ENCODE measurements at regions not wholly inside any gene's neighbourhood (a gene's known extent, or its start where the extent isn't known, plus 50 kb on each side); places are given as distances from the start of the nearest gene placed in this dataset.
"Not testable (repeated sequence)": the region's sequence is repeated elsewhere in the genome, so short reads cannot be mapped to it uniquely, and the experiment has no call there.

DNA sequence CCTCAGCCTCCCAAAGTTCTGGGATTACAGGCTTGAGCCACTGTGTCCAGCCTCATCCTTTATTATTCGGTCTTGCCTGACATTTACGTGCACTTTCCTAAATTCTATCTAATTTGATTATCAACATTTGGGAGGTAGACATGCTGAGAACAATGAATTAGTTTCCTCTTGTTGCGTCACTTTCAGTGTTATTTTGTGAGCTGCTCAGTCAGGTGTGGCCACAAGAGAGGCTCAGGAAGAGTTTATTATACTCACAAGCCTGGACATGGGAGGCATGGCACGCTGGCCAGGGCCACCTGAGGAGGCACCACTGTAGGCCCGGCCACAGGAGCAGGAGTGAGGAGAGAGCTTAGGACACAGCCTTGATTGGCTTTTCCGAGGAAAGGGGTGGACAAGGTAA is 59.7 kb upstream of the RBFOX2 start:
- no peaks in the 10 kb centered on the region for H3K36me3 ChIP-seq
- H4K20me1 ChIP-seq = no peaks in the 10 kb centered on the region
- no peak overlapping the region for H3K4me3 ChIP-seq
- peaks cover 37% of the 10 kb centered on the region for H3K4me1 ChIP-seq
- no peak overlapping the region for H3K9ac ChIP-seq
- H3K27ac ChIP-seq = no peak overlapping the region
- TF ChIP-seq Cebpa-rat (IDR thresholded peaks at IDR 0.05) = 0 out of 2 replicates have a peak, but pooled peaks have one; percentile 12
- no peaks in the 10 kb centered on the region for H3K9me3 ChIP-seq
- no peaks in the 10 kb centered on the region for H3K27me3 ChIP-seq
- no peak overlapping the region for H3K4me2 ChIP-seq

DNA sequence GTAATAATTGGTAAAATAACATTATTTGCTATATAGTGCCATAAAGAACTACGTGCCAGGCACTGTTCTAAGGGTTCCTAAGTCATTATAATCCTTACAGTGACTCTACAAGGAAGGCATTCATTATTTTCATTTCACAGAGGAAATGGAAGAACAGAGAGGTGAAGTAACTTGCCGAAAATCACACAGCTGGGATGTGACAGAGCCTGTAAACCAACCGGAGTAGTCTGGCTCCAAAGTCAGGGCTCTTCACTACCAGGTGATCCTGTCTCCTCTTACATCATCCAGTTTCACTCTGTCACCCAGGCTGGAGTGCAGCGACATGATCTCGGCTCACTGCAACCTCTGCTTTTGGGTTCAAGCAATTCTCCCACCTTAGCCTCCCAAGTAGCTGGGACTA is 59.2 kb upstream of the RBFOX2 start:
- Histone ChIP-seq H3K9me3 (no peaks in the 10 kb centered on the region), H3K27me3 (no peaks in the 10 kb centered on the region), H3K36me3 (no peaks in the 10 kb centered on the region), H3K4me1 (peaks cover 37% of the 10 kb centered on the region), H3K9ac (no peak overlapping the region), H4K20me1 (no peaks in the 10 kb centered on the region), H3K4me2 (no peak overlapping the region), H3K27ac (no peak overlapping the region), H3K4me3 (no peak overlapping the region)
- no peak for TF ChIP-seq Cebpa-rat (IDR thresholded peaks at IDR 0.05)

DNA sequence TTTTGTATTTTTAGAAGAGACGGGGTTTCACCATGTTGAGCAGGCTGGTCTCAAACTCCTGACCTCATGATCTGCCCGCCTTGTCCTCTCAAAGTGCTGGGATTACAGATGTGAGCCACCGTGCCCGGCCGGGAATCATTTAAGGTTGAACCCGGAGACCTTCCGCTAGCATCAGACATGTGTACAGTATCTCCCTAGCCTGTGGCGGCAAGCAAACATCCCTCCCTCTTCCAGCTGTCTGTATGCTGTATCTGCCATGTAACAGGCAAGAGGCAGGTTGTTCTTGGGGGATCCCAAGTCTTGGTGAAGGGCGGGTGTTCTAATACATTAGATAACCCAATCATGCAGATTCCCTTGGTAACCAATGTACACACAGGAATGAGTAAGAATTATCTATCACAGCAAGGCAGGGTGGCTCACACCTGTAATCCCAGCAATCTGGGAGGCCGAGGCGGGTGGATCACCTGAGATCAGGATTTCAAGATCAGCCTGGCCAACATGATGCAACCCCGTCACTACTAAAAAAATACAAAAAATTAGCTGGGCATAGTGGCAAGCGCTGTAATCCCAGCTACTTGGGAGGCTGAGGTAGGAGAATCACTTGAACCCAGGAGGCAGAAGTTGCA is 58.1 kb upstream of the RBFOX2 start:
- peaks cover 37% of the 10 kb centered on the region for H3K4me1 ChIP-seq
- H3K9ac ChIP-seq = no peak overlapping the region
- H3K9me3 ChIP-seq = no peaks in the 10 kb centered on the region
- TF ChIP-seq Cebpa-rat (IDR thresholded peaks at IDR 0.05) = no peak
- H3K4me2 ChIP-seq = peak overlapping the region; percentile 42; the same call in 1 of the 2 replicates
- H3K27me3 ChIP-seq = no peaks in the 10 kb centered on the region
- no peak overlapping the region for H3K27ac ChIP-seq
- no peaks in the 10 kb centered on the region for H4K20me1 ChIP-seq
- no peak overlapping the region for H3K4me3 ChIP-seq
- no peaks in the 10 kb centered on the region for H3K36me3 ChIP-seq

GRCh38 chr22:36086170-36086490 is 57.5 kb upstream of the RBFOX2 start:
- no peaks in the 10 kb centered on the region for H3K9me3 ChIP-seq

DNA sequence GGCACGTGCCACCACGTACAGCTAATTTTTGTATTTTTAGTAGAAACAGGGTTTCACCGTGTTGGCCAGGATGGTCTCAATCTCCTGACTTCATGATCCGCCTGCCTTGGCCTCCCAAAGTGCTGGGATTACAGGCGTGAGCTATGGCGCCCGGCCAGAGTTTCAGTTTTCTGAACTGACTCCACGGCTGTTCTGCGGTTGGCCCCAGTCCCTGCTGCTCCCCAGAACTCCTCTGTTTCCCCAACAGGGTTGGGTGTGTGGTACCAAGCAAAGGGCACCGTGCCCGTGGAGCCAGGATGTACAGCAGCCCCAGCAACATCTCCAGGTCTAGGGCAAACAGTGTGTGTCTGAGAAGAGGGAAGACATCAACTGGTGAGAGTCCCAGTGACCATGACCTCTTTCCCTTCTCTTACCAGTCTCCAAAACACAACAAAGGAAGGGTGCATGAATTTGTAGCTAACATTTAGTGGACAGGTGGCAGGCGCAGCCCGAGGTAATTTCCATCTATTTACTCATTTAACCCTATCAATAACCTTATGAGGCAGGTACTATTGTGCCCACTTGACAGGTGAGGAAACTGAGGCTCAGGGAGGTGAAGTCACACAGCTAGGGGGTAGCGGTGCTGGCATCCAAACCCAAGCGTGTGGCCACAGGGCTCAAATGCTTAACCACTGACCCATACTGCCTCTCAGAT is 57.0 kb upstream of the RBFOX2 start:
- H3K36me3 ChIP-seq = no peaks in the 10 kb centered on the region
- no peak overlapping the region for H3K4me3 ChIP-seq
- H3K4me1 ChIP-seq = peaks cover 37% of the 10 kb centered on the region
- no peaks in the 10 kb centered on the region for H3K9me3 ChIP-seq
- H3K27me3 ChIP-seq = no peaks in the 10 kb centered on the region
- H4K20me1 ChIP-seq = no peaks in the 10 kb centered on the region
- peak overlapping the region; percentile 42 for H3K4me2 ChIP-seq
- H3K27ac ChIP-seq = no peak overlapping the region
- no peak overlapping the region for H3K9ac ChIP-seq
- no peak for TF ChIP-seq Cebpa-rat (IDR thresholded peaks at IDR 0.05)

More at GRCh38 chr22:36086170-36086490, 57.5 kb upstream of the RBFOX2 start:
- H4K20me1 ChIP-seq = no peaks in the 10 kb centered on the region
- no peak overlapping the region for H3K9ac ChIP-seq
- peak overlapping the region; percentile 42 for H3K4me2 ChIP-seq
- TF ChIP-seq Cebpa-rat (IDR thresholded peaks at IDR 0.05) = no peak
- no peak overlapping the region for H3K27ac ChIP-seq
- H3K36me3 ChIP-seq = no peaks in the 10 kb centered on the region
- H3K4me3 ChIP-seq = no peak overlapping the region
- H3K4me1 ChIP-seq = peaks cover 37% of the 10 kb centered on the region
- no peaks in the 10 kb centered on the region for H3K27me3 ChIP-seq

GRCh38 chr22:36084717-36085116 is 56.1 kb upstream of the RBFOX2 start:
- no peak for TF ChIP-seq Cebpa-rat (IDR thresholded peaks at IDR 0.05)
- Histone ChIP-seq H3K9ac (no peak overlapping the region), H3K4me3 (no peak overlapping the region)

DNA sequence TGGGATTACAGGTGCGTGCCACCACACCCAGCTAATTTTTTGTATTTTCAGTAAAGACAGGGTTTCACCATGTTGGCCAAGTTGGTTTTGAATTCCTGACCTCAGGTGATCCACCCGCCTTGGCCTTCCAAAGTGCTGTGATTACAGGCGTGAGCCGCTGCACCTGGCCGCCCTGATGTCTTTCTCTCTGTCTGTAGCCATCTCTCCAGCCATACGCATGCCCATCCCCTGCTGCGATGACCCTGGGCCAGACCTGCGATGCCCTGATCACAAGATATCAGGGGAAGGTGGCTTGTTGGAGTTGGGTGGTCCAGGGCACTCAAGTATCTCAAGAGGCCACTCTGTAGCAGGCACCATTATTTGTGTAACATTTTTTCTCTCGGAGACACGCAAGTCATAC is 54.4 kb upstream of the RBFOX2 start:
- Histone ChIP-seq H3K4me2 (no peak overlapping the region), H3K27me3 (no peaks in the 10 kb centered on the region), H3K27ac (no peak overlapping the region), H3K9me3 (no peaks in the 10 kb centered on the region), H3K4me1 (peaks cover 32% of the 10 kb centered on the region), H3K36me3 (no peaks in the 10 kb centered on the region), H3K4me3 (no peak overlapping the region), H3K9ac (no peak overlapping the region), H4K20me1 (no peaks in the 10 kb centered on the region)
- no peak for TF ChIP-seq Cebpa-rat (IDR thresholded peaks at IDR 0.05)

More at GRCh38 chr22:36084717-36085116, 56.1 kb upstream of the RBFOX2 start:
- H4K20me1 ChIP-seq = no peaks in the 10 kb centered on the region
- no peak overlapping the region for H3K27ac ChIP-seq
- H3K4me2 ChIP-seq = peak overlapping the region; percentile 48; the same call in 1 of the 2 replicates
- no peaks in the 10 kb centered on the region for H3K36me3 ChIP-seq
- H3K27me3 ChIP-seq = no peaks in the 10 kb centered on the region
- no peaks in the 10 kb centered on the region for H3K9me3 ChIP-seq
- peaks cover 37% of the 10 kb centered on the region for H3K4me1 ChIP-seq

DNA sequence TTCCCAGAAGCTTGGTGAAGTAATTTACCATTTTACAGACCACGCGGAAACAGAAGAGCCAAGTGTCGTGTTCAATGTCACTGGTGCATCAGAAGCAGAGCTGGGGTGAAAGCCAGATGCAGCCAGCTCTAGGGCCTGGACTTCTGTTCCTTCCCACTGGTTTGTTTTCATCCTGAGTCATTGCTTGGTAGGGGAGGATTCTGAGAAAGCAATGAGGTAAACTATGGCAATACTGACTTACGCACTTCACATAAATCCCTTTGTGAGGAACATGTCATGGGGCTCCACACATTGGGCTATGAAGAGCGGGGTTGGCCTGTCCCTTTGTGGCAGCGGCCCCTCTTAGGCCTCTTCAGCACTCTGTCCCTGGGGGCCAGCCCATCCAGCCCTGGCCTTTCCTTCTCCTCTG is 52.4 kb upstream of the RBFOX2 start:
- no peak for TF ChIP-seq Cebpa-rat (IDR thresholded peaks at IDR 0.05)
- no peak overlapping the region for H3K9ac ChIP-seq

GRCh38 chr22:36080281-36080680 is 51.7 kb upstream of the RBFOX2 start:
- H3K9me3 ChIP-seq, H3K4me3 ChIP-seq, H3K27me3 ChIP-seq, H3K4me2 ChIP-seq, H3K36me3 ChIP-seq, H3K9ac ChIP-seq, H4K20me1 ChIP-seq, H3K27ac ChIP-seq: not testable (repeated sequence)
- H3K4me1 ChIP-seq = peaks cover 15% of the 10 kb centered on the region

More for the DNA sequence above, 52.4 kb upstream of the RBFOX2 start:
- no peaks in the 10 kb centered on the region for H4K20me1 ChIP-seq
- no peaks in the 10 kb centered on the region for H3K36me3 ChIP-seq
- peaks cover 22% of the 10 kb centered on the region for H3K4me1 ChIP-seq
- no peaks in the 10 kb centered on the region for H3K27me3 ChIP-seq
- no peak overlapping the region for H3K4me3 ChIP-seq
- H3K4me2 ChIP-seq = no peak overlapping the region
- peaks cover 6% of the 10 kb centered on the region; the same call in 1 of the 2 replicates for H3K9me3 ChIP-seq
- no peak overlapping the region for H3K27ac ChIP-seq

DNA sequence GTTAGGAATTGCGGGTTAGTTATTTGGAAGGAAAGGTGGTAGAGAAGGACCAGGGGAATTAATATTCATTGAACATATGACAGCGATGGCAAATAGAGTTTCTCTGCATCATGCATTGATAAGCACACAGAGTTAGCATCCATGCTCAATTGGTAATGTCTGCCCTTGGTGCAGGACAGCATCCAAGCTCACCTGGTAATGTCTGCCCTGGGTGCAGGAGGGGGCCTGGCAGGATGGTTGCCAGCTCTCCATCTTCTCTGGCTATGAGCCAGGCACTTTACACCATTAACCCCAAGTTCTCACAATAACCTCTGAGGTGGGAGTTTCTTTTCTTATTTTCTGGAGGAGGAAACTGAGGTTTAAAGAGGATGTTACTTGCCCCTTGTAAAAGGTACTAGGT is 50.4 kb upstream of the RBFOX2 start:
- peaks cover 8% of the 10 kb centered on the region; the same call in 1 of the 2 replicates for H3K9me3 ChIP-seq
- H3K27ac ChIP-seq = no peak overlapping the region
- H3K4me1 ChIP-seq = peaks cover 3% of the 10 kb centered on the region
- no peaks in the 10 kb centered on the region for H4K20me1 ChIP-seq
- no peak overlapping the region for H3K4me2 ChIP-seq
- H3K27me3 ChIP-seq = no peaks in the 10 kb centered on the region
- no peak for TF ChIP-seq Cebpa-rat (IDR thresholded peaks at IDR 0.05)
- H3K4me3 ChIP-seq = no peak overlapping the region
- no peak overlapping the region for H3K9ac ChIP-seq
- H3K36me3 ChIP-seq = no peaks in the 10 kb centered on the region
